Testis (tissue), 2 donors: ENCODE measurements at regions not wholly inside any gene's neighbourhood (a gene's known extent, or its start where the extent isn't known, plus 50 kb on each side); places are given as distances from the start of the nearest gene placed in this dataset.

Experiments used
- POLR2A ChIP-seq: fragments of 450-650 bp; IDR thresholded peaks from one replicate; pipeline ENCODE4 v1.6.1; 2017; ENCODE audit warnings: antibody characterized with exemption, mild to moderate bottlenecking, moderate library complexity
- TF ChIP-seq, protein P1 (sequence below), 3 experiments: fragments of 450-650 bp in 2 of 3; fragments of 200-600 bp in 1 of 3; sonication (generic) in 1 of 3; IDR thresholded peaks; one replicate each; pipeline ENCODE4 v1.5.1; 2016 to 2019; ENCODE audit warnings: antibody characterized with exemption in 3 of 3, mild to moderate bottlenecking in 2 of 3, moderate library complexity in 1 of 3

- TF ChIP-seq, protein P1, sequence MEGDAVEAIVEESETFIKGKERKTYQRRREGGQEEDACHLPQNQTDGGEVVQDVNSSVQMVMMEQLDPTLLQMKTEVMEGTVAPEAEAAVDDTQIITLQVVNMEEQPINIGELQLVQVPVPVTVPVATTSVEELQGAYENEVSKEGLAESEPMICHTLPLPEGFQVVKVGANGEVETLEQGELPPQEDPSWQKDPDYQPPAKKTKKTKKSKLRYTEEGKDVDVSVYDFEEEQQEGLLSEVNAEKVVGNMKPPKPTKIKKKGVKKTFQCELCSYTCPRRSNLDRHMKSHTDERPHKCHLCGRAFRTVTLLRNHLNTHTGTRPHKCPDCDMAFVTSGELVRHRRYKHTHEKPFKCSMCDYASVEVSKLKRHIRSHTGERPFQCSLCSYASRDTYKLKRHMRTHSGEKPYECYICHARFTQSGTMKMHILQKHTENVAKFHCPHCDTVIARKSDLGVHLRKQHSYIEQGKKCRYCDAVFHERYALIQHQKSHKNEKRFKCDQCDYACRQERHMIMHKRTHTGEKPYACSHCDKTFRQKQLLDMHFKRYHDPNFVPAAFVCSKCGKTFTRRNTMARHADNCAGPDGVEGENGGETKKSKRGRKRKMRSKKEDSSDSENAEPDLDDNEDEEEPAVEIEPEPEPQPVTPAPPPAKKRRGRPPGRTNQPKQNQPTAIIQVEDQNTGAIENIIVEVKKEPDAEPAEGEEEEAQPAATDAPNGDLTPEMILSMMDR (IDR thresholded peaks at IDR 0.05) = no peak
- no peak for TF ChIP-seq POLR2A
These were observed 286.4 kb downstream of the CRLF2 start for GRCh38 chrX:926070-926469.
